LNCAP (cell line): ENCODE measurements at regions not wholly inside any gene's neighbourhood (a gene's known extent, or its start where the extent isn't known, plus 50 kb on each side); places are given as distances from the start of the nearest gene placed in this dataset.

Source experiments
- TF ChIP-seq, protein P1 (sequence below): fragments of 450-650 bp; IDR thresholded peaks from 2 replicates; pipeline ENCODE4 v1.5.1; 2017; ENCODE audit warnings: mild to moderate bottlenecking

GRCh38 chr12:115400011-115400410 is 716.0 kb upstream of the TBX3 start:
- TF ChIP-seq, protein P1, sequence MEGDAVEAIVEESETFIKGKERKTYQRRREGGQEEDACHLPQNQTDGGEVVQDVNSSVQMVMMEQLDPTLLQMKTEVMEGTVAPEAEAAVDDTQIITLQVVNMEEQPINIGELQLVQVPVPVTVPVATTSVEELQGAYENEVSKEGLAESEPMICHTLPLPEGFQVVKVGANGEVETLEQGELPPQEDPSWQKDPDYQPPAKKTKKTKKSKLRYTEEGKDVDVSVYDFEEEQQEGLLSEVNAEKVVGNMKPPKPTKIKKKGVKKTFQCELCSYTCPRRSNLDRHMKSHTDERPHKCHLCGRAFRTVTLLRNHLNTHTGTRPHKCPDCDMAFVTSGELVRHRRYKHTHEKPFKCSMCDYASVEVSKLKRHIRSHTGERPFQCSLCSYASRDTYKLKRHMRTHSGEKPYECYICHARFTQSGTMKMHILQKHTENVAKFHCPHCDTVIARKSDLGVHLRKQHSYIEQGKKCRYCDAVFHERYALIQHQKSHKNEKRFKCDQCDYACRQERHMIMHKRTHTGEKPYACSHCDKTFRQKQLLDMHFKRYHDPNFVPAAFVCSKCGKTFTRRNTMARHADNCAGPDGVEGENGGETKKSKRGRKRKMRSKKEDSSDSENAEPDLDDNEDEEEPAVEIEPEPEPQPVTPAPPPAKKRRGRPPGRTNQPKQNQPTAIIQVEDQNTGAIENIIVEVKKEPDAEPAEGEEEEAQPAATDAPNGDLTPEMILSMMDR: no peak

DNA sequence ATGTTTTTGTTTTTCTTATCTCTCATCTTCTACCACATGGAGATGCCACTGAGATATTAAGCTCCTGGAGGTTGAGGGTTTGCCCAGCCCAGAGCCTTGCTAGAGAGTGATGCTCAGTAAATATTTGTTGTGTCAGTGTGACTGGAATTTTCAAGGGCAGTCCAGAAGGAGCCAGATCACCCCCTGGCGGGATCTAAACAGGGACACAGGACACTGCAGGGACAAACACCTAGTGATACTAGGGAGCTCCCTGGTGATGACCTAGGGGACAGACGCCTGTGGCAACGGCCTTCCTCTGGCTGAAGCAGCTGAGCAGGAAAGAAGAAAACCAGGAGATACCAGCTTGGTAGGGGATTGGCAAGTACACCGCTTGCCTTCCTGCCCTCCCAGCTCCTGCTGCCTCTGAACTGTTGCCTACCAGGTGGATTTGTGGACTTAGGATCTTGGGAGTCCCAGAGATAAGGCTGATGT is 714.4 kb upstream of the TBX3 start:
- TF ChIP-seq, protein P1: peak; percentile 84

DNA sequence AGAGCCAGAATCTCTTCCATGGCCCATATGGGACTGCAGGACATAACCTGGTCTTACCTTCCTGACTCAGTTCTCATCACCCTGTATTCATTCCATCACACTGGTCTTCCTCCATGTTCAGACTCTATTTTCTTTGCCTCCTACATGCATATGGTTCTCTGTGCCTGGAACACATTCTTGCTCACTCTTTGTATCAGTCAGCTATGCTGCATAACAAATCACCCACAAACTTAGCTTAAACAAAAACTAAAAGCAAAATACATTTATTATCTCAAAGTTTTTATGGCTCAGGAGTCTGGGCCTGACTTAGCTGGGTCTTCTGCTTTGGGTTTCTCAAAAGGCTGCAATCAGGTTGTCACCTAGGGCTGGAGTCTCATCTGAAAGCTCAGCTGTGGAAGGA is 712.6 kb upstream of the TBX3 start:
- TF ChIP-seq, protein P1: no peak

DNA sequence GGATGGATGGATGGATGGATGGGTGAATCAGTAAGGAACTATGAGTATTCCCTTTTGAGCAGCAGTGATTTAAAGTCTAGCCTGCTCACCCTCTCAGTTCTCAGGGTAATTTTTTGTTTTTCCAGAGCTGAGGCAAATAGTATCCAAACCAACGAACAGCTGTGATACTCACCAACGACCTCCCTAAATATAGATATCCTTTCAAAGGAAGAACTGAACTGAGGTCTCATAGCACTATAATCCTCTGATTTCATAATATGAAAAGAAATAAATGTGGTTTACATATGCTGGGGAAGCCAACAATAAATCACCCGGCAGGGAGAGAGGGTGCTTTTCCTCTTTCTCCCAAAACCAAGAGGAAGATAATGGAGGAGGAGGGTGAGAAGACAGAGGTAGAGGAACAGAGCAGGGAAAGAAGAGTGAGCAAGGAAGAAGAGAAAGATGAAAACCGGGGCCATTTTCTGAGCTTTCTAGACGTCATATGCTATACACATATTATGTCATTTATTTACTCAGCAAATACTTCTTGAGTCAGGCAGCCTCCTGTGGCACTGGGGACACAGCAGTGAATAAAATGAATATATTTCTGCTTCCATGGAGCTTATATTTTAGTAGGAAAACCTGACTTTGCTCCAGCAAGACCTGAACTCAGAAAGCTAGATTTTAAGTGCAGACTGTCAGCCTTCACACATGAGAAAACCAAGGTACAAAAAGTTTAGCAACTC is 710.7 kb upstream of the TBX3 start:
- TF ChIP-seq, protein P1: no peak

- TF ChIP-seq, protein P1: no peak
These were observed 704.2 kb upstream of the TBX3 start for GRCh38 chr12:115388139-115388538.

DNA sequence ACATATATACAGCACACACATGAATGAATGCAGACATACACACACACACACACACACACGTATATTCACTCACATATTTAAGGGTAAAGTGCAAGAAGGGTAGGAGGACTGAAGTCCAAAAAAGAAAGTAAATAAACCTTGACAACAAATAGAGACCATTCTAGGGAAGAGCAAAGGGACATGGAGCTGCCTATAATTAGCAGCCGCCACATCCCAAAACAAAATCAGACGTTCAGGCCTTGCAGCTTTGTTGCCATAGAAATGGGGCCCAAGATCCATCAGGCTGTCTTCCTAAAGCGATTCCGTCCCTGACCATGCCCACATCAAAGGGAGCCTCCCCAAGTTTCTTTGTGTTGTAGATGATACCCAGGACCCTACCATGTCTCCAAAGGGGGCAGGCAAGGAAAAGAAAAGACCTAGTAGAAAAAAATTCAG is 703.5 kb upstream of the TBX3 start:
- TF ChIP-seq, protein P1: no peak

DNA sequence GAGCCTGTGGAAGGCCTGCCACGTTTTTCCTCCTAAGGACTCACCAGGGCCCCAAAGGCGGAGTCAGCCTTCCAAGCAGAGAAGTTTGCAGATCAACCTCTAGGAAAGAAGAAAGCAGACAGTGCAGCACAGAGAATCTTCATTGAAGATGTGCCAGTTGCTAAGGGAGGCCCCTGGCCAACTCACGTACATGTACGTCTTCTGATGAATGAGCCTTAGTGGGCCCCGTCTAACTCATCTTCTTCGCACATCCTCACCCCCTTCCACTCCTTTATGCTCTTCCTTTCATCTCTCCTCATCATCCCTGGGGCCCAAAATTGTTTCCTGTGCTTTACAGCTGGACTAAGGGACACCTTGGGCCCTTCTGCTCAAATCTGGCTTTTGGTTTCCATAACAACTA is 703.0 kb upstream of the TBX3 start:
- TF ChIP-seq, protein P1: no peak

- TF ChIP-seq, protein P1: no peak
These were observed 701.2 kb upstream of the TBX3 start for GRCh38 chr12:115385141-115385540.
